Tibial nerve (tissue), 4 donors: ENCODE measurements at regions not wholly inside any gene's neighbourhood (a gene's known extent, or its start where the extent isn't known, plus 50 kb on each side); places are given as distances from the start of the nearest gene placed in this dataset.

ENCODE experiments used
- EP300 ChIP-seq, 2 donors: sonication (generic); formaldehyde crosslinking; IDR thresholded peaks; one replicate each; pipeline ENCODE4 v1.6.1; 2017; ENCODE audit warnings: antibody characterized with exemption in 2 of 2, mild to moderate bottlenecking in 1 of 2
- POLR2A ChIP-seq, 2 donors: fragments of 450-650 bp; IDR thresholded peaks; one replicate each; pipeline ENCODE4 v1.6.1; 2017; ENCODE audit warnings: antibody characterized with exemption in 2 of 2, mild to moderate bottlenecking in 2 of 2, moderate library complexity in 2 of 2
- TF ChIP-seq, protein P1 (sequence below), 5 experiments: fragments of 200-600 bp in 3 of 5; fragments of 450-650 bp in 2 of 5; sonication (generic) in 3 of 5; IDR thresholded peaks; one replicate each; pipeline ENCODE4 v1.5.1; 2016 to 2019; ENCODE audit warnings: antibody characterized with exemption in 5 of 5, mild to moderate bottlenecking in 3 of 5, moderate library complexity in 2 of 5

DNA sequence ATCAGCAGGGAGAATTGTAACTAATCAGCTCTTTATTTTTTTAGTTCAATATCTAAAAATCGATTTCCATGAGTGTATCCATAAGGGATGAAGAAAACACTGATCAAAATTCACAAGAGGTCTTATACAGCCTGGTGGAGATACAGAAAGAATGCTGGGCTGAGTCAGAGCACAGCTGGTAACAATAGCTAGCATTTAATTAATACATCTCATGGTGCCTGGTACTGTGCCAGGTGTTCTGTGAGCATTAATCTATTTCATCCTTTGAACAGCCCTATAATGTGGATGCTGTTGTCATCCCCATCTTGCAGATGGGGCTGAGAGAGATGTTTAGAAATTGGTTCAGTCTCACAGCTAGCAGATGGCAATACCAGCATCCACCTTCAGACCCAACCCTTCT lies 250.9 kb upstream of the RPS6KA3 start:
- TF ChIP-seq, protein P1, sequence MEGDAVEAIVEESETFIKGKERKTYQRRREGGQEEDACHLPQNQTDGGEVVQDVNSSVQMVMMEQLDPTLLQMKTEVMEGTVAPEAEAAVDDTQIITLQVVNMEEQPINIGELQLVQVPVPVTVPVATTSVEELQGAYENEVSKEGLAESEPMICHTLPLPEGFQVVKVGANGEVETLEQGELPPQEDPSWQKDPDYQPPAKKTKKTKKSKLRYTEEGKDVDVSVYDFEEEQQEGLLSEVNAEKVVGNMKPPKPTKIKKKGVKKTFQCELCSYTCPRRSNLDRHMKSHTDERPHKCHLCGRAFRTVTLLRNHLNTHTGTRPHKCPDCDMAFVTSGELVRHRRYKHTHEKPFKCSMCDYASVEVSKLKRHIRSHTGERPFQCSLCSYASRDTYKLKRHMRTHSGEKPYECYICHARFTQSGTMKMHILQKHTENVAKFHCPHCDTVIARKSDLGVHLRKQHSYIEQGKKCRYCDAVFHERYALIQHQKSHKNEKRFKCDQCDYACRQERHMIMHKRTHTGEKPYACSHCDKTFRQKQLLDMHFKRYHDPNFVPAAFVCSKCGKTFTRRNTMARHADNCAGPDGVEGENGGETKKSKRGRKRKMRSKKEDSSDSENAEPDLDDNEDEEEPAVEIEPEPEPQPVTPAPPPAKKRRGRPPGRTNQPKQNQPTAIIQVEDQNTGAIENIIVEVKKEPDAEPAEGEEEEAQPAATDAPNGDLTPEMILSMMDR (IDR thresholded peaks at IDR 0.05) = no peak
- TF ChIP-seq POLR2A (IDR thresholded peaks at IDR 0.05) = no peak
- no peak for TF ChIP-seq EP300 (IDR thresholded peaks at IDR 0.05)
